Activated T-helper 1 cell treated with Interleukin-2 at 50 U/mL for 16 hours (primary cell): ENCODE measurements at regions not wholly inside any gene's neighbourhood (a gene's known extent, or its start where the extent isn't known, plus 50 kb on each side); places are given as distances from the start of the nearest gene placed in this dataset.

Experiments
- DNase-seq: peaks from one replicate; pipeline ENCODE4 v3.0.0-alpha.2; 2020; ENCODE audit warnings: low read depth

- DNase-seq, result no peak
These were observed 67.7 kb upstream of the AJAP1 start for GRCh38 chr1:4586611-4587160.

GRCh38 chr1:4587721-4588120 is 66.7 kb upstream of the AJAP1 start:
- DNase-seq, result no peak

- no peak for DNase-seq
These were observed 63.7 kb upstream of the AJAP1 start for GRCh38 chr1:4590756-4591155.

- no peak for DNase-seq
These were observed 62.5 kb upstream of the AJAP1 start for GRCh38 chr1:4591926-4592325.

GRCh38 chr1:4593106-4593505 is 61.3 kb upstream of the AJAP1 start:
- no peak for DNase-seq

GRCh38 chr1:4594286-4594991 is 60.0 kb upstream of the AJAP1 start:
- DNase-seq, result no peak

- no peak for DNase-seq
These were observed 58.8 kb upstream of the AJAP1 start for GRCh38 chr1:4595341-4596225.

- no peak for DNase-seq
These were observed 57.9 kb upstream of the AJAP1 start for GRCh38 chr1:4596486-4596885.

- no peak for DNase-seq
These were observed 57.4 kb upstream of the AJAP1 start for GRCh38 chr1:4597020-4597419.

- DNase-seq, result no peak
These were observed 55.8 kb upstream of the AJAP1 start for GRCh38 chr1:4598561-4598960.

- DNase-seq, result no peak
These were observed 54.9 kb upstream of the AJAP1 start for GRCh38 chr1:4599521-4599920.

GRCh38 chr1:4599951-4600481 is 54.4 kb upstream of the AJAP1 start:
- no peak for DNase-seq

- no peak for DNase-seq
These were observed 53.6 kb upstream of the AJAP1 start for GRCh38 chr1:4600615-4601460.

GRCh38 chr1:4601941-4602340 is 52.5 kb upstream of the AJAP1 start:
- DNase-seq, result no peak

GRCh38 chr1:4602462-4603294 is 51.7 kb upstream of the AJAP1 start:
- no peak for DNase-seq

- DNase-seq, result no peak
These were observed 50.9 kb upstream of the AJAP1 start for GRCh38 chr1:4603295-4604110.
